Upper lobe of left lung (tissue), 6 donors: ENCODE measurements at regions not wholly inside any gene's neighbourhood (a gene's known extent, or its start where the extent isn't known, plus 50 kb on each side); places are given as distances from the start of the nearest gene placed in this dataset.

Experiments
- ATAC-seq, 2 donors: fragments of 200-7000 bp; cut with Tn5 transposase; one replicate each; pipeline ENCODE4 v1.9.1; 2022; ENCODE audit warnings: mild to moderate bottlenecking in 2 of 2, moderate library complexity in 2 of 2; ENCODE audit not compliant: low FRiP score in 2 of 2
- DNase-seq, 2 donors: peaks; one replicate each; pipeline ENCODE4 v3.0.0-alpha.2; 2019 to 2020
- H3K27ac ChIP-seq, 4 donors: fragments of 200-600 bp; sonication (generic); one replicate each; pipeline ENCODE4 v1.5.1; 2016 to 2019
- H3K27me3 ChIP-seq, 4 donors: fragments of 200-600 bp; sonication (generic); one replicate each; pipeline ENCODE4 v1.5.1; 2017 to 2019
- H3K36me3 ChIP-seq, 4 donors: fragments of 200-600 bp; sonication (generic); one replicate each; pipeline ENCODE4 v1.5.1; 2016 to 2019
- H3K4me1 ChIP-seq, 4 donors: fragments of 200-600 bp; sonication (generic); one replicate each; pipeline ENCODE4 v1.5.1; 2018 to 2019
- H3K4me3 ChIP-seq, 4 donors: fragments of 200-600 bp; sonication (generic); one replicate each; pipeline ENCODE4 v1.5.1; 2017 to 2019; ENCODE audit warnings: mild to moderate bottlenecking in 2 of 4, moderate library complexity in 1 of 4
- H3K9me3 ChIP-seq, 4 donors: fragments of 200-600 bp; sonication (generic); one replicate each; pipeline ENCODE4 v1.5.1; 2018 to 2019
- CTCF ChIP-seq, 6 experiments: fragments of 450-650 bp in 4 of 6; fragments of 200-600 bp in 2 of 6; sonication (generic) in 2 of 6; IDR thresholded peaks; one replicate each; pipeline ENCODE4 v1.5.1; 2016 to 2019; ENCODE audit warnings: antibody characterized with exemption in 6 of 6
- EP300 ChIP-seq, 4 donors: sonication (generic); formaldehyde crosslinking; IDR thresholded peaks; one replicate each; pipeline ENCODE4 v1.5.1; 2017; ENCODE audit warnings: antibody characterized with exemption in 4 of 4, control low read depth in 2 of 4
- POLR2A ChIP-seq, 4 donors: fragments of 450-650 bp; IDR thresholded peaks; one replicate each; pipeline ENCODE4 v1.5.1; 2016 to 2017; ENCODE audit warnings: antibody characterized with exemption in 4 of 4, mild to moderate bottlenecking in 2 of 4
- POLR2AphosphoS5 ChIP-seq, 2 donors: sonication (generic); formaldehyde crosslinking; IDR thresholded peaks; one replicate each; pipeline ENCODE4 v1.5.1; 2017; ENCODE audit warnings: antibody characterized with exemption in 2 of 2
- WGBS, 2 donors: methylation state at CpG; one replicate each; pipeline ENCODE4 v1.1.5; 2017 to 2018; 5-methylcytosine and 5-hydroxymethylcytosine counted together
- donor health status: DM: no; HTN: no; CAD: no; lungs with moderate emphysema.
- donor health status: DM: no; HTN: yes; CAD: no; lungs with severe emphysema.

- Histone ChIP-seq H3K4me3 (no peak overlapping the region), H3K27me3 (no peaks in the 10 kb centered on the region), H3K9me3 (no peaks in the 10 kb centered on the region), H3K36me3 (no peaks in the 10 kb centered on the region), H3K4me1 (peaks cover 58 to 70% (median 62%) of the 10 kb centered on the region in 4 donors), H3K27ac (peak overlapping the region; percentile 82 to 89 (median 88))
- ATAC-seq (no peak), DNase-seq (no peak)
- whole genome bisulfite sequencing, 2 donors, result 65 to 72% methylated on average over 15 of the region's 15 CpGs
- TF ChIP-seq POLR2A (IDR thresholded peaks at IDR 0.05) (no peak), EP300 (IDR thresholded peaks at IDR 0.05) (no peak), CTCF (IDR thresholded peaks at IDR 0.05) (no peak)
Measured at GRCh38 chr1:234963904-234964702, 164.5 kb downstream of the TOMM20 start.

DNA sequence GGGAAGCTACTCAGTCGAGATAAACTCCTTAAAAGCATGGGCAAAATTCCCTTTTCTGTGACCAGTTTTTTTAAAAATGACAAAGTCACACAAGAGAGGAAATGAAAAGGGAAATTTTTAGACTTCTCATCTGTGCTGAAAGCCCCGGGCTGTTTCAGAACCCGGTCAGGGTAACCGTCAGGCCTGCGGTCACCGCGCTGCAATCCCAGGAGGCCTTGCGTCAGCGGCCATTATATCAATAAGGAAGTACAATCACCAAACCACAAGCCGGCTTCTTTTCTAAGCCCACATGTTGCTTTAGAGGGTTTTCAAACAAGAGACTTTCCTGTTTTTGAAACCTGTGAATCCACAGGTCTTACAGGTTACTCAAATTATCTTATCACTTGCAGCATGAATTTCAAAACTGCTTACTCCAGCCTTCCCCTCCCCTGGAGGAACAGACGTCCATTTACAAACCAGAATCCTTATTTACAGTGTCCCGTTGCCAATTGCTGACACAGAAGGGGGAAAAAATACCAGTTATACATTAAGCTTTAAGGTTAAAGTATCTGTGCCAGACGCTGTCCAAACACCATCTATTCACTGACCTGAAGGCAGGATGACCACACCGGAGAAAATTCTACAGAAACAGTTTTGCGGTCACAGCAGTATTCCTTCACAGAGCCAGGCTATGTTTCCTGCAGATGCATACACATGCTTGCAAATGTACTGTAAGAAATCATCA is 165.3 kb downstream of the TOMM20 start:
- TF ChIP-seq EP300 (IDR thresholded peaks at IDR 0.05) (peak in 2 of 4 donors; percentile 69 to 79), POLR2A (IDR thresholded peaks at IDR 0.05) (peak in 2 of 4 donors; percentile 16 to 19), POLR2AphosphoS5 (IDR thresholded peaks at IDR 0.05) (peak; percentile 72 to 73), CTCF (IDR thresholded peaks at IDR 0.05) (no peak)
- no peaks in the 10 kb centered on the region for H3K27me3 ChIP-seq
- peaks cover 52 to 68% (median 61%) of the 10 kb centered on the region in 4 donors for H3K4me1 ChIP-seq
- DNase-seq (peak; percentile 93 to 94), ATAC-seq (peak; percentile 68 to 87)
- no peaks in the 10 kb centered on the region for H3K9me3 ChIP-seq
- WGBS, 2 donors, result 40 to 51% methylated on average over 15 of the region's 15 CpGs
- H3K27ac ChIP-seq, result peak overlapping the region; percentile 82 to 89 (median 88)
- H3K36me3 ChIP-seq, result no peaks in the 10 kb centered on the region
- H3K4me3 ChIP-seq, result no peak overlapping the region

DNA sequence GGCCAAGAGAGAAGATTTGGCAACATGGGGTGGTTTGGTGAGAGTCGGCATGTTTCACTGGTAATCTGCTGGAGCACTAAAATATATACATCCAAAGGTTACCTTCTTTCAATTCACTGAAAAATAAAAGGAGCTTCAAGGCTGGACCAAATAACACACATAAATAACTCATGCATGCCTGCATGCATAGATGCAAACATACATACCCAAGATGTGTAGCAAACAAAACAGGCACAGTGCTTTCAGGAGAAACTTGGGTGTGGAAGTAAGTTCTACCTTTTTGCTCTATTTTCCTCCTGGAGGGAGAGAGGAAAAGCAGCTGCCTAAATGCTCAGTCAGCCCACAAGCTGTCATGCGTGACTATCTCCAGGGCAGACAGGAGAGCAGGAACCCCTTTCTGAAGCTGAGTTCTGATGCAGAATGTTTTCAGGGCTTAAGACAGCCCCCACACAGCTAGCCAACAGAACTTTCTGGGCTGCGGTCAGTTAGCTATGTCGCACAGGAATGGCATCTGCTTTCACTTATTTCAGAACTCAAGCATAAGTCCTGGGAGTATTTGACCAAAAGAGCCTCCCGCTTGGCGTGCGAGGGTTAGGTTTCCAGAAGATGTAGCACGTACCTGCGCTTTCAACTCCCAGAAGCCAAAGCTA is 166.2 kb downstream of the TOMM20 start:
- Histone ChIP-seq H3K4me1 (peaks cover 55 to 74% (median 63%) of the 10 kb centered on the region in 4 donors), H3K36me3 (no peaks in the 10 kb centered on the region), H3K9me3 (no peaks in the 10 kb centered on the region), H3K27ac (peak overlapping the region; percentile 82 to 89 (median 88)), H3K27me3 (no peaks in the 10 kb centered on the region), H3K4me3 (no peak overlapping the region)
- WGBS, 2 donors, result 43 to 50% methylated on average over 8 to 9 of the region's 9 CpGs
- TF ChIP-seq EP300 (IDR thresholded peaks at IDR 0.05) (peak in 1 of 4 donors; percentile 12), CTCF (IDR thresholded peaks at IDR 0.05) (no peak), POLR2A (IDR thresholded peaks at IDR 0.05) (no peak), POLR2AphosphoS5 (IDR thresholded peaks at IDR 0.05) (no peak)
- ATAC-seq (peak; percentile 67 to 83), DNase-seq (no peak)

GRCh38 chr1:234961456-234962339 is 166.9 kb downstream of the TOMM20 start:
- no peaks in the 10 kb centered on the region for H3K27me3 ChIP-seq
- peak; percentile 63 to 68 for ATAC-seq
- no peak for DNase-seq
- peaks cover 58 to 81% (median 68%) of the 10 kb centered on the region in 4 donors for H3K4me1 ChIP-seq
- no peaks in the 10 kb centered on the region for H3K36me3 ChIP-seq
- no peak overlapping the region for H3K4me3 ChIP-seq
- no peaks in the 10 kb centered on the region for H3K9me3 ChIP-seq
- H3K27ac ChIP-seq, result peak overlapping the region; percentile 82 to 89 (median 88)
- WGBS, 2 donors, result 52 to 56% methylated on average over 7 to 9 of the region's 9 CpGs
- TF ChIP-seq CTCF (IDR thresholded peaks at IDR 0.05) (no peak), POLR2A (IDR thresholded peaks at IDR 0.05) (peak in 1 of 4 donors; percentile 28)
